ENCODE measurements at regions not wholly inside any gene's neighbourhood (a gene's known extent, or its start where the extent isn't known, plus 50 kb on each side); places are given as distances from the start of the nearest gene placed in this dataset.

- H3K4me3 Mint-ChIP-seq = no peak overlapping the region
- intact Hi-C loops (cut with micrococcal nuclease) = no loop called here
- DNase-seq (no peak), ATAC-seq (ENCODE audit: low read depth) (no peak)
- no peaks in the 10 kb centered on the region for H3K4me1 ChIP-seq (ENCODE audit: control insufficient read depth in 2 of 2, insufficient read depth in 2 of 2, low read length in 2 of 2)
- no peak overlapping the region for H3K9ac ChIP-seq (ENCODE audit: low read length)
- no peaks in the 10 kb centered on the region for H4K20me1 ChIP-seq (ENCODE audit: control insufficient read depth, insufficient read depth, low read length, poor library complexity, severe bottlenecking)
- WGBS (ENCODE audit: insufficient coverage) = 94% methylated on average over 4 of the region's 4 CpGs
- H3K27me3 ChIP-seq (replicated peaks in 1 of 4; ENCODE audit: control extremely low read depth in 1 of 4, control insufficient read depth in 3 of 4, insufficient read depth in 4 of 4, low read length in 3 of 4) = no peaks in the 10 kb centered on the region
- H3K27ac Mint-ChIP-seq = no peak overlapping the region
- H3K79me2 ChIP-seq (ENCODE audit: control insufficient read depth, insufficient read depth, low read length) = no peaks in the 10 kb centered on the region
- H3K36me3 ChIP-seq (replicated peaks in 1 of 2; ENCODE audit: control extremely low read depth in 1 of 2, control insufficient read depth in 1 of 2, extremely low read depth in 1 of 2, insufficient read depth in 2 of 2, low read length in 1 of 2) = no peaks in the 10 kb centered on the region
- H3K4me1 Mint-ChIP-seq = no peaks in the 10 kb centered on the region
- peaks cover 0 to 25% (median 0%) of the 10 kb centered on the region in 3 donors for H3K9me3 ChIP-seq (ENCODE audit: control extremely low read depth in 1 of 3, control insufficient read depth in 2 of 3, insufficient read depth in 1 of 3, low read length in 2 of 3)
- H3K4me3 ChIP-seq (ENCODE audit: control extremely low read depth in 1 of 5, extremely low read depth in 1 of 5, insufficient read depth in 1 of 5, low read depth in 2 of 5, low read length in 4 of 5) = no peak overlapping the region
- no peaks in the 10 kb centered on the region for H3K27me3 Mint-ChIP-seq
- H3K9me3 Mint-ChIP-seq (ENCODE audit: insufficient read depth) = peaks cover 5% of the 10 kb centered on the region
- no peak overlapping the region for H2AFZ ChIP-seq (ENCODE audit: insufficient read depth, low read depth, low read length, poor library complexity, severe bottlenecking)
- H3K4me2 ChIP-seq (replicated peaks; ENCODE audit: low read depth, low read length, poor library complexity, severe bottlenecking) = no peak overlapping the region
- no peak overlapping the region for H3K27ac ChIP-seq (ENCODE audit: low read length in 2 of 2)
- ChIA-PET CTCF (no interaction called here), POLR2A (no interaction called here)
- no peak for TF ChIP-seq EZH2 (IDR thresholded peaks at IDR 0.05; ENCODE audit: borderline replicate concordance, insufficient read depth, low read depth, low read length, poor library complexity, severe bottlenecking)
- no peak for TF ChIP-seq CTCF (IDR thresholded peaks at IDR 0.05)
Measured at GRCh38 chr22:27431896-27432295, 369.7 kb downstream of the MN1 start.

DNA sequence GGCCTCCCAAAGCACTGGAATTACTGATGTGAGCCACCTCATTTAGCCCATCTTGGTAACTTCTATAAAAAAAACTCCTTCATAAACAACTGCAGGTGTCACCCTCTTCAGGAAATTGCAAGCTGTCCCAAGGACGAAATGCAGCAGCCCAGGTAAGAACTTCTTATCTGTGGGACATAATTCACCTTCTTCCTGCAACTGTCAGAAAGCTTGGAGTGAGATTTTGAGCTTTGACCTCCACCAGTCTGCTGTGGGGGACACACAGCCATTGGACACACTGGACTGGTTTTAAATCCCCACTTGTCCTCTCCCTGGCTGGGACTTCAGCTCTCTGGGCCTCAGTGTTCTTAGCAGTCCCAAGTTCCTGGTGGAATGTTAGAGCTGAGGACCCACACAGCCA is 368.5 kb downstream of the MN1 start:
- no peak overlapping the region for H3K4me2 ChIP-seq (replicated peaks; ENCODE audit: low read depth, low read length, poor library complexity, severe bottlenecking)
- H3K27ac ChIP-seq (ENCODE audit: low read length in 2 of 2) = no peak overlapping the region
- H3K27ac Mint-ChIP-seq = no peak overlapping the region
- no peak overlapping the region for H3K9ac ChIP-seq (ENCODE audit: low read length)
- H3K9me3 Mint-ChIP-seq (ENCODE audit: insufficient read depth) = peaks cover 2% of the 10 kb centered on the region
- no peak overlapping the region for H3K4me3 Mint-ChIP-seq
- H3K27me3 Mint-ChIP-seq = no peaks in the 10 kb centered on the region
- H3K4me1 Mint-ChIP-seq = no peaks in the 10 kb centered on the region
- H2AFZ ChIP-seq (ENCODE audit: insufficient read depth, low read depth, low read length, poor library complexity, severe bottlenecking) = no peak overlapping the region
- intact Hi-C loops (cut with micrococcal nuclease) = no loop called here
- no peaks in the 10 kb centered on the region for H3K36me3 ChIP-seq (replicated peaks in 1 of 2; ENCODE audit: control extremely low read depth in 1 of 2, control insufficient read depth in 1 of 2, extremely low read depth in 1 of 2, insufficient read depth in 2 of 2, low read length in 1 of 2)
- H3K9me3 ChIP-seq (ENCODE audit: control extremely low read depth in 1 of 3, control insufficient read depth in 2 of 3, insufficient read depth in 1 of 3, low read length in 2 of 3) = peaks cover 0 to 30% (median 0%) of the 10 kb centered on the region in 3 donors
- no CpG with 5 or more reads among the region's 1 CpG for WGBS (ENCODE audit: insufficient coverage)
- ChIA-PET CTCF (no interaction called here), POLR2A (no interaction called here)
- no peak for DNase-seq
- H3K27me3 ChIP-seq (replicated peaks in 1 of 4; ENCODE audit: control extremely low read depth in 1 of 4, control insufficient read depth in 3 of 4, insufficient read depth in 4 of 4, low read length in 3 of 4) = no peaks in the 10 kb centered on the region
- no peaks in the 10 kb centered on the region for H4K20me1 ChIP-seq (ENCODE audit: control insufficient read depth, insufficient read depth, low read length, poor library complexity, severe bottlenecking)
- H3K4me1 ChIP-seq (ENCODE audit: control insufficient read depth in 2 of 2, insufficient read depth in 2 of 2, low read length in 2 of 2) = no peaks in the 10 kb centered on the region
- TF ChIP-seq EZH2 (IDR thresholded peaks at IDR 0.05; ENCODE audit: borderline replicate concordance, insufficient read depth, low read depth, low read length, poor library complexity, severe bottlenecking) (no peak), CTCF (IDR thresholded peaks at IDR 0.05) (no peak)
- H3K4me3 ChIP-seq (ENCODE audit: control extremely low read depth in 1 of 5, extremely low read depth in 1 of 5, insufficient read depth in 1 of 5, low read depth in 2 of 5, low read length in 4 of 5) = no peak overlapping the region
- no peaks in the 10 kb centered on the region for H3K79me2 ChIP-seq (ENCODE audit: control insufficient read depth, insufficient read depth, low read length)
- ATAC-seq (ENCODE audit: low read depth) = no peak
